D721Med (cell line): ENCODE measurements at regions not wholly inside any gene's neighbourhood (a gene's known extent, or its start where the extent isn't known, plus 50 kb on each side); places are given as distances from the start of the nearest gene placed in this dataset.
A peak's percentile ranks its signal among the peaks of the same experiment; 100 is the strongest.
"Not testable (repeated sequence)": the region's sequence is repeated elsewhere in the genome, so short reads cannot be mapped to it uniquely, and the experiment has no call there.

Experiments used
- DNase-seq: peaks from one replicate; pipeline ENCODE4 v3.0.0; 2011; ENCODE audit warnings: low spot score; ENCODE audit not compliant: insufficient read length
- FAIRE-seq: peaks from 2 replicates; lab custom pipeline; 2011; peaks lifted over from hg19 to GRCh38; lab: Jason Lieb, UNC
- TF ChIP-seq, protein P1 (sequence below): IDR thresholded peaks from 2 replicates; pipeline ENCODE4 v1.5.1; 2012; ENCODE audit warnings: mild to moderate bottlenecking, control low read depth; ENCODE audit not compliant: insufficient read depth; ENCODE audit errors: missing control alignments

DNA sequence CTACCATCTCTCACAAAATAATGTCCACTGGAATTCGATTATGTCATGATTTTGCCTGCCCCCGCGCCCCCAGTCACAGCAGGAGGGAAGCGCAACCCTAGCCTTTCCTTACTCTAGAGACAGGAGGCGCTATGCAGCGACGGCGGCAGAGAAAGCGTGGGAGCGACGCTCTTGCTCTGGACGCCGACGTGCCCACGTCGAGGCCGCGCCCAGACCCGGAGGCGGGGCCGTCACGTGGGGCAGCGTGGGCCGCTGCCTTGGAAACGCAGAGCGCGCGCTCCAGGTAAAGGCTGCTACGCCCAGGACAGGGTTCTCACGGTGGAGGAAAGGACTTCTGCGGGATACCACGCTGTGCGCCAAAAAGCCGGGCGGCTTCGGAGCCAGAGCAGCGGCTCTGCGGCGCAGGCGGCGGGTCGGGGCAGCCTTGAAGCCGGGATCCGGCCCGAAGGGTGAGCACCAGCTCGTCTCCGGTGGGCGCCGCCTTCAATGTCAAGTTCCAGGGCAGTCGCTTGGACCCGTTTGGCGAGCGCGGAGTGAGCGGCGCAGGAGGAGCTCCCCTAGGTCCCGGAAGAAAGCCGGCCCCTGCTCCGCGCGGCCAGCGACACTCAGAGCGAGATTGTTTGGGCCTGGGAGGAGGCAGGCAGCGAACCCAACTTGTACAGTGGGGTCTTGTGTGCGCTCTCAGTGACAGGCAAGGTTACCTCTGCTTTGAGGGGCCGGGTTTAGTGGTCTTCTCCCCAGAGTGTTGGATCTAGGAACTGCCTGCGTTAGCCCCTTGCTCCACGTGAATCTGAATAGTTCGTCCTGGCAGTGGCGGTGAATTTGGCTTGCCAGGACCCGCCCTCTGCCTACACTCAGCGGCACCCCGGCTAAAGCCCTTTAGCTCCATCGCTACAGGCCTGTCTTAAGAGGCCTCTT lies 121.7 kb downstream of the MRPL57 start:
- DNase-seq (peak; percentile 68), FAIRE-seq (no peak)
- TF ChIP-seq, protein P1, sequence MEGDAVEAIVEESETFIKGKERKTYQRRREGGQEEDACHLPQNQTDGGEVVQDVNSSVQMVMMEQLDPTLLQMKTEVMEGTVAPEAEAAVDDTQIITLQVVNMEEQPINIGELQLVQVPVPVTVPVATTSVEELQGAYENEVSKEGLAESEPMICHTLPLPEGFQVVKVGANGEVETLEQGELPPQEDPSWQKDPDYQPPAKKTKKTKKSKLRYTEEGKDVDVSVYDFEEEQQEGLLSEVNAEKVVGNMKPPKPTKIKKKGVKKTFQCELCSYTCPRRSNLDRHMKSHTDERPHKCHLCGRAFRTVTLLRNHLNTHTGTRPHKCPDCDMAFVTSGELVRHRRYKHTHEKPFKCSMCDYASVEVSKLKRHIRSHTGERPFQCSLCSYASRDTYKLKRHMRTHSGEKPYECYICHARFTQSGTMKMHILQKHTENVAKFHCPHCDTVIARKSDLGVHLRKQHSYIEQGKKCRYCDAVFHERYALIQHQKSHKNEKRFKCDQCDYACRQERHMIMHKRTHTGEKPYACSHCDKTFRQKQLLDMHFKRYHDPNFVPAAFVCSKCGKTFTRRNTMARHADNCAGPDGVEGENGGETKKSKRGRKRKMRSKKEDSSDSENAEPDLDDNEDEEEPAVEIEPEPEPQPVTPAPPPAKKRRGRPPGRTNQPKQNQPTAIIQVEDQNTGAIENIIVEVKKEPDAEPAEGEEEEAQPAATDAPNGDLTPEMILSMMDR: peak; percentile 92

DNA sequence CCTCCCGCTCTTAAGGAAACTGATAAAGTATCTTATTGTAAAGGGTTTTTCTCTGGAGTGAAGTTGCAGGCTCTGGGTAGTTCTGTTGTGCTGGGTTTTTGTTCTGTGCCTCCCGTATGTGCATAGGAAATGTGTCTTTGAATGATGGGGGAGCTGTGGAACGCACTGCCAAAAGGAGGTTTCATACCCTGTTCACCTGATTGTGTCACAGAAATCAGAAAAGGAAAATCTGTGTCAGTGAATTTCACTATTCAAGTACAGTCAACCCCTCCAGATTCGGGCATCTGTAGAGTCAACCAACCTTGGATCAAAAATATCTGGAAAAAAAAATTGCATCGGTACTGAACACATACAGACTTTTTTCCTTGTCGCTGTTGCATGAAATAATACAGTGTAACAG lies 127.8 kb downstream of the MRPL57 start:
- DNase-seq: no peak
- TF ChIP-seq, protein P1: no peak
- no peak for FAIRE-seq

DNA sequence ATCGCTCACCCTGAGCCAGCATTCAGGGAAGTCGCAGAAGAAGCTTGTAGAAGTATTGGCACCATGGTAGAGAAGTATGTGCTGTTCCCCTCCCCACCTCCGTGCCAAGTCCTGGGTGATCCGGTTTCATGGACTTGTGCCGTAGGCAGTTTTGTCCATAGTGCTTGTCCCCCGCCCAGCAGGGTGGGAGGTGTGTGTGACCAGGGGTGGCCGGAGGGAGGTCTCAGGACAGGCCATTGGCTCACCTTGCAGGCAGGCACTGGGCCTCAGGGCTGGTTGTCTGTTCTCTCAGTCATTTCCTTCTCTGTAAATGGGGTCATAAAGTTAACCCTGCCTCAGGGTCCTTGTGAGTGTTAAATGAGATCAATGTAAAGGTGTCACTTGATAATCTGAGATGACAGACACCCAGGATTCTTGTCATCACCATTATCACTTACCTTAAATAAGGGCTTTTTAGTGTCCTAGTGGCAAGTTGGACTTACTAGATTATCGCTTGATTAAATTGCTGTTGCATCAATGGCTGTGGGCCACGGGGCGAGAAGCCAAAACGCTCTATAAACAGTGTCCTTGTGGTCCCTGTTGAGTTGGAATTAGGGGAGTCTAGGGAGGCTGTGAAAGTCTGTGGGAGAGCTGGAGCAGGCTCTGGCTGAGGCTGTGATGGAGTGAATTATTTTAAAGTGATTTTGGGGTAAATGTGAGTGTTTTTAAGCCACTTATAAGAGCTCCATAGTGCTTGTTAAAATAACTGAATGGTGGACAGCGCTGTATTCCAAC lies 130.0 kb downstream of the MRPL57 start:
- peak; percentile 53 for FAIRE-seq
- DNase-seq: not testable (repeated sequence)

DNA sequence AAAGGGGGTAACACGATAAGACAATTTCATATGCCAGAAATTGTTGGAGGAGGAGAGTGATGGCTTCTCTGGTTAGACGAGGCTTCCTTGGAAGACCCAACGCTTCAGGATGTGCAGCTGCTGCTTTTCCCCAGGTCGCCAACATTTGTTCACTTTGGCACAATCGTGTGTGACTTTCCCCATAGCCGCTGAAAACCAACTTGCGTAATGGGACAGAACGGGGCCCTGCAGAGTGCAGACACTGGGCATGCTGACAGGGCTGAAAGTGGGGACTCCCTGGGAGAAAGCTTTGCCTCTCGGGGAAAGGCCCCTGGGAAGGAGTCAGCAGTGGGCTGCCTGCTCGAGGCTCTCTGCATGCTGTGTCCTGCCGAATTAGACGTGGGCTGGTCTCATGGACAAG lies 130.7 kb downstream of the MRPL57 start:
- DNase-seq, FAIRE-seq: not testable (repeated sequence)

DNA sequence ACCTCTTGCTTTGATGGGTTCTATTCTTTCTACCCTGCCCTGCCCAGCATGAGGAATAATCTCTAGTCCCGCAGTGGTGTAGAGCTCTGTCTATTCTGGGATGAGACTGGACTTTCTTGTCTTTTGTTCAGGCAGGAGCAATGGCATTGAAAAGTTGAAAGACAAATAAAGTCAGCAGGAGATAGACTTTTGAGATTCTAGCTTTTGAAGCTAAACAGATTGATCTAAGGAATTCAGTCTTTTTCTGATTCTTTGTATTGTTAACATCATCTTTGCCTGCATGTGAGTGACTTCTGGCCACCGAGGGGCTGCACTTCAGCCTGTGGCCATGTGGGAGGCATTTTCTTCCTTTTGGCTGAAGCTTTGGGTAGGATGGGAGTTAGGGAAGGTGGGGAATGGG lies 132.4 kb downstream of the MRPL57 start:
- FAIRE-seq (no peak), DNase-seq (no peak)
- TF ChIP-seq, protein P1: no peak

DNA sequence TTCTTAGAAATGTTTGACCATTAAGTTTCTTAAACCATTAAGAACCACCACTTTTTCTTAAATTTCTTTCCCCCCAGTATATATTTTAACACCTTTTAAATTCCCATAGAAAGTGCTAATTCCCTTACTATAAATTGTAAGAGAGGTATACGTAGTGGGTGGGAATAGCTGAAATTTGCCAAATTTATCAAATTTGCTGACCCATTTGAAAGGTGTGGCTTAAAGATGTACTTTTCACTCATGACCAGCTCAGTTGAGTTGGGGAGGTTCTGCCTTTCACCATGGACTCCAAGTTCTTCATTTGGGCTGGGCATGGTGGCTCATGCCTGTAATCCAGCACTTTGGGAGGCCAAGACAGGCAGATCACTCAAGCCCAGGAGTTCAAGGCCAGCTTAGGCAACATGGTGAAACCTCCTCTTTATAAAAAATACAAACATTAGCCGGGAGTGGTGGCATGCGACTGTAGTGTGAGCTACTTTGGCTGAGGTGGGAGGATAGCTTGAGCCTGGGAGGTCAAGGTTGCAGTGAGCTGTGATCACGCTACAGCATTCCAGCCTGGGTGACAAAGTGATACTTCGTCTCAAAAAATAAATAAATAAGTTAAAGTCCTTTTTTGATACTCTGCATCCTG lies 133.2 kb downstream of the MRPL57 start:
- DNase-seq (no peak), FAIRE-seq (no peak)
- TF ChIP-seq, protein P1: no peak

DNA sequence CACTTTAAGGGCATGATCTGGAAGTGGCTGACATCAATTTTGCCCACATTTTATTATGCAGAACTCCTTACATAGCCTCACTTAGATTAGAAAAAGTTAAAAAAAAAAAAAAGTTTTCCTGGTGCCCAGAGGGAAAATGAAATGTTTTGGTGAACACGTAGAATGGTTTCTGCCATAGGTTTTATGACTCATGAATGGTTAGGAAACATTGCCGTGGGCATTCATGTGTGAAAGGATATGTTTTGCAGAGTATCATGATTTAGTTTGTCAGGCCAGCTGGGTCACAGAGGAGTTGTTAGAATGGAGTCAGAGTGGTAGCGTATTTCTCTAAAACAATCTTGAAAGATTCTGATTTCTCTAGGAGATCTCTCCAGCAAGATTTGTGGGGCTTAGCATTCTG lies 133.8 kb downstream of the MRPL57 start:
- FAIRE-seq (no peak), DNase-seq (no peak)
- TF ChIP-seq, protein P1: no peak

DNA sequence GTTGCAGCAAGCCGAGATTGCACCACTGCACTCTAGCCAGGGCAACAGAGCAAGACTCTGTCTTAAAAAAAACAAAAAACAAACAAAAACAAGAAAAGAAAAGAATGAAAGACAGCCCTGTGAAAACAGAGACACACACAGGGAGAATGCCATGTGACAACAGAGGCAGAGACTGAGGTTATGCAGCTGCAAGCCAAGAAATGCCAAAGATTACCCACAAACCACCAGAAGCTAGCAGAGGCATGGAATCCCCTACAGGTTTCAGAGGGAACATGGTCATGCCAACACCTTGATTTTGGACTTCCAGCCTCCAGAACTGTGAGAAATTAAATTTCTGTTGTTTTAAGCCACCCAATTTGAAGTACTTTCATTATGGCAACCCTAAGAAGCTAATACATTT lies 138.5 kb downstream of the MRPL57 start:
- not testable (repeated sequence) for FAIRE-seq, DNase-seq
